Omental fat pad (tissue), 3 donors: ENCODE measurements at regions not wholly inside any gene's neighbourhood (a gene's known extent, or its start where the extent isn't known, plus 50 kb on each side); places are given as distances from the start of the nearest gene placed in this dataset.
A peak's percentile ranks its signal among the peaks of the same experiment; 100 is the strongest.

Source experiments
- ATAC-seq: fragments of 150-250 bp; one replicate; pipeline ENCODE4 v1.9.1; 2016; ENCODE audit warnings: mild to moderate bottlenecking, moderate library complexity; ENCODE audit not compliant: low FRiP score
- DNase-seq: peaks from one replicate; pipeline ENCODE4 v3.0.0-alpha.2; 2019; ENCODE audit warnings: low spot score
- TF ChIP-seq, protein P1 (sequence below), 3 donors: fragments of 450-650 bp; IDR thresholded peaks; one replicate each; pipeline ENCODE4 v1.5.1; 2016 to 2017; ENCODE audit warnings: antibody characterized with exemption in 3 of 3, mild to moderate bottlenecking in 3 of 3, moderate library complexity in 2 of 3

DNA sequence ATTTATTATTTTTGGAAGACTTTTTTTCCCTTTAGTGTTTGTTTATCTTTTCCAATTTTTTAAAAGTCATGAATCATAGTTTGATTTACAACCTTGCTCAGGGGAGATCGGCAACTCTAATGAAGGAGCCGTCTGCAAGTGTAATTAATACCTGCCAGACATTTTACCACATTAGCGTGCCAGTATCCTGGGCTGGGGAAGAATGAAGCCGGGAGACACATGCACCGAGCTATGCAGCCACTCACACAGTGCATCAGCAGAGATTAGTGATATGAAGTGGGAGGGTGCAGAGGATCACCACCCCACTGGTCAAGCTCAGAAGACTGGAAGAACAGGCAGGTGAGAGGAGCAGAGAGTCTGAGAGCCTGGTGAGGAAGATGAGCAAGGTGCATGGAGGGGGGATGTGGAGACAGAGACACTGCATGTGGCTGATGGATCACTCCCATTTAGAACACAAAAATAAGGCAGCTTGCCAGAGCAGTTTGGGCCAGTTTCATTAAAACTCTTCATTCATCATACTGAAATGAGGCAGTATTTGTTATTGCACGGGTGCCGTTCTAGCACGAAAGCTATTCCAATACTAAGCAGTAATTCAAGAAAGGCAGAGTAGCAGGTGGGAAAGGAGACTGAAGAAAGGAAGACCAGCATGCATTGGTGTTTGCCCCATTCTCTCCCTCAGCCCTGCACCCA is 821.6 kb downstream of the TUSC7 start:
- no peak for DNase-seq
- TF ChIP-seq, protein P1, sequence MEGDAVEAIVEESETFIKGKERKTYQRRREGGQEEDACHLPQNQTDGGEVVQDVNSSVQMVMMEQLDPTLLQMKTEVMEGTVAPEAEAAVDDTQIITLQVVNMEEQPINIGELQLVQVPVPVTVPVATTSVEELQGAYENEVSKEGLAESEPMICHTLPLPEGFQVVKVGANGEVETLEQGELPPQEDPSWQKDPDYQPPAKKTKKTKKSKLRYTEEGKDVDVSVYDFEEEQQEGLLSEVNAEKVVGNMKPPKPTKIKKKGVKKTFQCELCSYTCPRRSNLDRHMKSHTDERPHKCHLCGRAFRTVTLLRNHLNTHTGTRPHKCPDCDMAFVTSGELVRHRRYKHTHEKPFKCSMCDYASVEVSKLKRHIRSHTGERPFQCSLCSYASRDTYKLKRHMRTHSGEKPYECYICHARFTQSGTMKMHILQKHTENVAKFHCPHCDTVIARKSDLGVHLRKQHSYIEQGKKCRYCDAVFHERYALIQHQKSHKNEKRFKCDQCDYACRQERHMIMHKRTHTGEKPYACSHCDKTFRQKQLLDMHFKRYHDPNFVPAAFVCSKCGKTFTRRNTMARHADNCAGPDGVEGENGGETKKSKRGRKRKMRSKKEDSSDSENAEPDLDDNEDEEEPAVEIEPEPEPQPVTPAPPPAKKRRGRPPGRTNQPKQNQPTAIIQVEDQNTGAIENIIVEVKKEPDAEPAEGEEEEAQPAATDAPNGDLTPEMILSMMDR (IDR thresholded peaks at IDR 0.05), result no peak
- peak; percentile 73 for ATAC-seq

DNA sequence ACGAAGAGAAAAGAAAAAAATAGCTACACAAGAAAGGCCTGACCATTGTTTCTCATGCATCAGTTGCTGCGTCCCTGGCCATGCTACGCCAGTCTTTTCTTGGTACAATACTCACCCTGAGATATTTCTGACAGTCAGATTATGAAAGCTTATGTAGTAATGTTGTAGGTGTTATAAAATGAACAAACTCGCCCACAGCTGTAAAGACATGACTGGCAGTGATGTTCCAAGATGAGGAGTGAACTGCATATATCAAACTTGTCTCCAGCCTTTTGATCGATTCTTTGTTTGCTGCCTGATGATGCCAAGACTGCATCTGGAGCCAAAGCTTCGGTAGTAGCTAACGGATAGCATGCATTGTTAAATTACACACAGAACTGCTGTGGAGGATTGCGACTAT is 822.7 kb downstream of the TUSC7 start:
- no peak for DNase-seq
- TF ChIP-seq, protein P1 (IDR thresholded peaks at IDR 0.05), result no peak
- no peak for ATAC-seq

DNA sequence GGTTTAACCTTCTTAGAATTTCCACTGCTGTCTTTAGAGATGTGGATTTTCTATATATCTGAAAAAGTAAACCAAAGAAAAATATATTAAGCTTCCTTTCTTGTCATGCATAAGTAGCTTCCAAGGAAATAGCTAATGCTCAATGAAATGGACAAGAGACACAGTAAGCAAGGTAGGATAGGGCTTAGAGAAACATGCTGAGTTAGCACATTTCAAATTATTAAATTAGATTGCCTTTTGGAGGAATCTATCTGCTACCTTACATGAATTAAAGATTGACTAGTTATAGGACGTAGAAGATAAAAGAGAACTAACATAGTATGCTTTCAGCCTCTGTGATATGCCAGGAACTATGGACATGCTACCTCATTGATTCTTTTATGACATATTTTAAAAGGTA is 824.6 kb downstream of the TUSC7 start:
- no peak for ATAC-seq
- TF ChIP-seq, protein P1 (IDR thresholded peaks at IDR 0.05), result no peak
- DNase-seq, result no peak

DNA sequence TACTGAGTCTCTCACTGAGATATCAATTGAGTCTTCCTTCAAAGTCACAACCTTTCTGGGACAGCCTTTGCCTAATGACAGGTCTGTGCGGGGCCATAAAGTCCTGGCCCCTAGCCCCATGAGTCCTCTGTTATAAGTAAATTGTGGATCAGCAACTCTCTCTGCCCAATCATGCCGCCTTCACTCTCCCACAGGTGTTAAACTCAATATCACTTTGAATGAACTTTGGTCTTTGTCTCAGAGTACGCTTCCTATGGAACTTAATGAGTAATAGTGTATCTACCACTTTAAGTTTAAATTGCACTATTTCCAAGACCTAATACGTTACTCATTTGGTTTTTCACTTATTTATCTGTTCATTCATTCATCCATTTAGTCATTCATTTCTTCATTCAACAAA is 826.4 kb downstream of the TUSC7 start:
- DNase-seq (no peak), ATAC-seq (no peak)
- TF ChIP-seq, protein P1 (IDR thresholded peaks at IDR 0.05), result no peak

DNA sequence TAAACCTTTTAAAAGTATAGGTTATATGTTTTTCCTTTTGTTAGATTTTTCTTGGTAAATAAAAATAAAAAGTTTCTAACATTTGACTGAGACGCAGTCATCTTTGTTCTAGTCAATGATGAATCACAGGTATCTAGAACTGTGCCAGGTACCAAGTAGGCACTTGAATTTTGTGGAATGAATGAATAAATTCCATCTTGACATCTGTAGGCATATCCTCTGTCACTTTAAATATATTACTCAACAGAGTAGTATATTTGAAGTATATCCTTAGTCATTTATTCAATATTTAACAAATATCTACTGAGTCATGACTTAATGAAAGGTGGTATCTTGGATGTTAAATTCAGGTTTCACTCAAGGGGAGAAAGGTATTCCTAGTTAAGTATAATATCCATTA is 828.4 kb downstream of the TUSC7 start:
- DNase-seq, result no peak
- TF ChIP-seq, protein P1 (IDR thresholded peaks at IDR 0.05), result no peak
- ATAC-seq, result no peak

DNA sequence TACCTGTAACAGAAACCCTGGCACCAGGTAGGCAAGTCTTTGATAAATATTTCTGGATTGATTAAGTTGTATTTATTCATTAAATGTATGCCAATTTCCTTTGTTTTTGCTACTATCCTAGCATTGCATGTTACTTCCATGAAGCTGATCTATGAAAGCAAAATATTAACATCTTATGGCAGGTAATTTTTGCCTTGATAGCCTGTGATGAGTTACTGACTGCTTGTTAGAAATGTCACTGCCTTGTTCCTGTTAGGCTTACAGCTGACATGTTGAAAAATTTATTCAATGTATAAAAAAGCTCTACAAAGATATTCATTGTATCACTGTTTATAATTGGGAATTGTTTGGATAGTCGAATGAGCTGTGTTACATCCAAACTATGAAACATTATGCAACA is 830.1 kb downstream of the TUSC7 start:
- ATAC-seq (no peak), DNase-seq (no peak)
- TF ChIP-seq, protein P1 (IDR thresholded peaks at IDR 0.05), result no peak

DNA sequence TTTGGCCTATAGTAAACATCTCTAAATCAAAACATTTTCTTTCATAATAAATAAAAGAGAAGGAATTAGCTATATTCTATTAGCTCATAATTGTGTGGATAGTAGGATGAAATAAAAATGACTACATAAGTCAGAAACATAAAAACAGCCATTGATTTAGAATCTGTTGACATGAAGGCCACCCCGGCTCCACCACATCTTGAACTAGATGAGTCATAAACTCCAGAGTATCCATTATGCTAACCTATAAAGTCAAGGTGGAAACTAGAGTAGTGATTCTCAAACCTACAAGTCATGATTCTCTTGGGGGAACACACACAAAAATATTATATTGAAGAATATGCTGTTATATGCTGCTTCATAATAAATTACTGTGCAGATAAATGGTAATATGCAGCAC is 831.0 kb downstream of the TUSC7 start:
- ATAC-seq (no peak), DNase-seq (no peak)
- TF ChIP-seq, protein P1 (IDR thresholded peaks at IDR 0.05), result no peak
